Kasumi-1 (cell line): ENCODE measurements at regions not wholly inside any gene's neighbourhood (a gene's known extent, or its start where the extent isn't known, plus 50 kb on each side); places are given as distances from the start of the nearest gene placed in this dataset.
A peak's percentile ranks its signal among the peaks of the same experiment; 100 is the strongest.

Experiments
- DNase-seq, 2 experiments: peaks; one replicate each; lab custom pipeline; 2025; lab: John Stamatoyannopoulos, UW

DNA sequence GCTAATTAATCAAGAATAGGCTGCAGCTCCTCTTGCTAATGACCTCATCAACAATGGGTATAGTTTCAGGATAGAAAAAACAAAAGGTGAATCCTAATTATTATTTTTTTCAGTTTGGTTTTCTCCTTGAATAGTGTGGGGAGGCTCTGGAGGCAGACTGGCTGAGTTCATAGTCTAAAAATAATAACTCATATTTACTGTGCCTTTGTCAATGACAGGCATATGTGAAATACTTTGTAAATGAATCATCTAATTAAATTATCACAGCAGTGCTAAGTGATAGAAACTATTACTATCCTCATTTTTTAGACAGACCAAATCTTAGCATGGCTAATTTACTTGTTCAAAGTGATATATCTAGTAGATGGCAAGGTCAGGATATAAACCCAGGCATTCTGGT, 1261.0 kb upstream of the SLC10A2 start:
- no peak for DNase-seq

- no peak for DNase-seq
These were observed 1260.3 kb upstream of the SLC10A2 start for GRCh38 chr13:104326523-104326922.

DNA sequence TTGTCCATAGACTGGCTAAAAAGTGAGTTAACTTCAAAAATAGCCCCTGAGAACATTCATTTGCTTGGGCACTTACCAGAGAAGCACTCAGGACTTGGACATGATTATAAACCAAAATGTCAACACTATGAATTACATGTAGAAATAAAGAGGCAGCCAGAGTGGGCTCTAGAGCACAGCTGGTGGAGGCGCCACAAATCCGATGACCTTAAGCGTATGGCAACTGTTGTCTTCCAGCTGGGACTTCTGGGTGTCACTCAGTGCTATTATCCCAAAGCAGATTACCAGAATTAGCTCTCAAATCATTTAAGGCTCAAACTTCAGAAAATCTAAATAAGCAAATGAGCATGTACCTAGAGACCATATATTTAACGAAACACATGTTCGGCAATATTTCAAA, 1255.5 kb upstream of the SLC10A2 start:
- DNase-seq: no peak

- no peak for DNase-seq
These were observed 1254.2 kb upstream of the SLC10A2 start for GRCh38 chr13:104320446-104320845.

GRCh38 chr13:104318121-104318520, 1251.9 kb upstream of the SLC10A2 start:
- DNase-seq: peak; percentile 23 to 38

DNA sequence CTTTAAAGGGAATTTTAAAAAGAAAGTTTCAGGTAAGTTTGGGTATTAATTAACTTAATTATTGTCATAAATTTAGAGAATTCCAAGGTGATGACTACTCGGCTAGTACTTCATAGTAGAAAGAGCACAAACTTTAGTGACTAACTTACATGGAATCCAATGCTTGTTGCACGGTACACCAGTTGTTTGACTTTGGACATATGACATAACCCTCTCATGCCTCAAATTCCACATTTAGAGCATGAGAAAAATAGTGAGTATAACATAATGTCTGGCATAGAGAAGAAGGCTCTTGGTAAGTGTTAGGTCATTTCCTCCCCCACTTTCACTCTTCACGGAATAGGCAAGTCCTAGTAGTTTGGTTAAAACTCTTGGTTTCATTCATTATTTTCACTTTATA, 1249.4 kb upstream of the SLC10A2 start:
- no peak for DNase-seq

DNA sequence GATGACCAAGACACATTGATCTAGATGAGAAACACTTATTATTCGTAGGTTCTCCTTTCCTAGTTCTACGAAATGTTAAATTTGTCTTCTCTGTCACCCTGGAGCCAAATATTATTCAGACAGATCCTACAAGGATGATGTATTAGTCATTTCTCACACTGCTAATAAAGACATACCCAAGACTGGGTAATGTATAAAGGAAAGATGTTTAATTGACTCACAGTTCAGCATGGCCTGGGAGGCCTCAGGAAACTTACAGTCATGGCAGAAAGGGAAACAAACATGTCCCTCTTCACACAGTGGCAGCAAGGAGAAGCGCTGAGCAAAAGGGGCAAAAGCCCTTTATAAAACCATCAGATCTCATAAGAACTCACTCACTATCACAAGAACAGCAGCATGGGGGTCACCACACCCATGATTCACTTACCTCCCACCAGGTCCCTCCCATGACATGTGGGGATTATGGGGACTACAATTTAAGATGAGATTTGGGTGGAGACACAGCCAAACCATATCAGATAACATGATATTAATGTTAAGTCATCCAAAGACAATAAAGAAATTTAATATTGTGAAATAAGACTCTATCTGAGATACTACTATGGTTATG, 1248.8 kb upstream of the SLC10A2 start:
- DNase-seq: no peak

- no peak for DNase-seq
These were observed 1248.1 kb upstream of the SLC10A2 start for GRCh38 chr13:104314321-104314720.

- DNase-seq: no peak
These were observed 1244.6 kb upstream of the SLC10A2 start for GRCh38 chr13:104310861-104311260.

DNA sequence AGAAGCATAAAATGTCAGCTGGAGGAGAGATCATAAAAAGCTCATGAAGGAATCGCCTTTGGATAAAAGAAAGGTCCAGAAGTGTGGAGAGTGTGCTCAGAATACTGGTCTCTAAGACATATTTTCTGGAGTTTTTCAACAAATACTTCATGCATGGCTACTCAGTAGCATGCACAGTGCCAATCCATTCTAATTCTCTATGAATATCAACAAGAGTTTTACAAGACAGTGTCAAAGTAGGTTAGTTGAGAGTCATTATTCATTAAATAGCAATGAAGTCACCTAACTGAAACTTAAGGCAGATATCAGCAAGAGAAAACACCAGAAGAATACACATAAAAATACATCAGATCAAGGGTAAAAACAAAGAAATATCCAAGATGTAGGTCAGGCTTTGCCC, 1243.2 kb upstream of the SLC10A2 start:
- DNase-seq: no peak

DNA sequence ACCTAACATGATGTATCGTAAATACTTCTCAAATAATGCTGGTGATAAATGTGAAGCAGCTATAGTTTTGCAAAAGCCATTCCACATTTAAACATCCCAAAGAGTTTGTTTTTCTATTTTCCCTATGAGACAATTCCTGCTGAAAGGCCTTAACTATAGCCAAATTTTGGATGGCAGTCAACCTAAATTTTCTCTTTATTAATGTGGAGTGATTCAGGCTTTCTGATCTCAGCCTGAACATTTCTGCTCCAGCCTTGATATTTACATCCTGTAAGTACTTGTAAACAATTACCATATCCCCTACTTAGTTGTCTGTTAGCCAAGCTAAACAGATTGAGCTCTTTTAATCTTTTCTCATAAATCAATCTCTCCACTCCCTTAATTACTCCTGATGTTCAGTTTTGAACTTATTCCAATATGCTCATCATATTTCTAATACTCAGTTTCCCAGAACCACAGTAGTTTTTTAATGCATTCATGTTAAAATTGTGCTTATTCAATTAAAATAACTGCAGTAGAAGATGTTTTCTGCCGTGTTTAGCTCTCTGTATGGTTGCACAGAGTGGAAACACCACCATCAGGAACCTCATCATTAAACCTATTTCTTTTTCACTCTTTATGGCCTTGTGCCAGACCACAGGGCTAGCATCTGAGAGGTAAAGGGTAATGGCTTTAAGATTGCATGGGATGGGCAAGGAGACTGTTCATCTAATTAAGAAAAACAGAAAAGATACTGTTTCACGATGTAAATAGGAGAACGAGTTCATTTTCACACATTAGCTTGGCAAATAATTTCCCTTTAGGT, 1235.2 kb upstream of the SLC10A2 start:
- DNase-seq: no peak

DNA sequence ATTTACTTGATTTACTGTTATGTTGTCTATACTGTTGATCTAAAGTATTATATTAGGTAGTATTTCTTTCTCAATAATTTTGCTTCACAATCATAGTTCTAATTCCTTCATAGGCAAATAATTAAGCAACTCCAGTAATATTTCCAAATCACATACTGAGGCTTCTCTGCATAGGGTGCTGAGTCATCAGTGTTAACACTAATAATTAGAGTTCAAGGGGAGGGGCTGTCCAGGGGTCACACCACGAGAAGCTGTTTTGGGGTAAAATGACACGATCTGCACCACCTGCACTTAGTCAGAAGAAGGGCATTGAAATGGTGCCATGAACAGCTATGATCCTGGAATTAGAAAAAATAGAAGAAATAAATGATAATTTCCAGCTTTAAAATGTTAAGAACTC, 1230.9 kb upstream of the SLC10A2 start:
- no peak for DNase-seq

DNA sequence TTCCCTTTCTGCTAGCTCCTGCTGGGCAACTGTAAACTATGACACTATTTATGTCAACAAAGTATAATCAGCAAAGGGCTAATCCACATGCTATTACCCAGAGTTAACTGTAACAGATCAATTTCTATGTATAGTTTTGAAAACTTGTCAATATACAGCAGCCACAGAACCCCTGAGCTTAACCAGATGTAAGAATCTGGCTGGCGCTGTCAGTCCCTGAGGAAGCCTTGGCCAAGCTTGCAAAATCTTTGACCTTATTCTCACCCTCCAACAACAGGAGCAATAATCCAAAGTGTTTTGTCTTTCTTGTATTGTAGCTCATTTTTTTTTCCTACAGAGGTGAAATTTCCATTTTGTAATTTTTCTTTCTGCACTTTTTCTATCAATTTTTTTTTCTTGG, 1230.1 kb upstream of the SLC10A2 start:
- DNase-seq: no peak

DNA sequence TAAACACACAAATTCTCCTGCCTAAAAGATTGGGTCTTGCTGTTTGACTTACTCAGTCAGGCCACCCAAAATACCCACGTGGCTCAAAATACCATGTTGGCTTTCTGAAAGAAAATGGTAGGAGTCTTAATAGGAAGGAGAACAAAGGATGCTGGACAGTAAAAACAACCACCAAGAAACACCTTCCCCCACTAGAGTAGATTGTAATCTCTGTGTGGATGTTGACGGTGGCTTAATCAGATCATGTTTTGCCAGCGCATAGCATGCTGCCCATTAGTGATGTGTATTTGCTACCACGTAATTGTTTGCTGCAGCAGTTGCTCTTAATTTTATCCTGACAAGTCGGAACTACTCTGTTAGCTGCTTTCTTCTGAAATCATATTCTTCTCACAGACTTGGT, 1229.3 kb upstream of the SLC10A2 start:
- DNase-seq: no peak

GRCh38 chr13:104289400-104289799, 1223.2 kb upstream of the SLC10A2 start:
- no peak for DNase-seq

GRCh38 chr13:104288496-104288895, 1222.3 kb upstream of the SLC10A2 start:
- no peak for DNase-seq

GRCh38 chr13:104286566-104287290, 1220.5 kb upstream of the SLC10A2 start:
- no peak for DNase-seq

DNA sequence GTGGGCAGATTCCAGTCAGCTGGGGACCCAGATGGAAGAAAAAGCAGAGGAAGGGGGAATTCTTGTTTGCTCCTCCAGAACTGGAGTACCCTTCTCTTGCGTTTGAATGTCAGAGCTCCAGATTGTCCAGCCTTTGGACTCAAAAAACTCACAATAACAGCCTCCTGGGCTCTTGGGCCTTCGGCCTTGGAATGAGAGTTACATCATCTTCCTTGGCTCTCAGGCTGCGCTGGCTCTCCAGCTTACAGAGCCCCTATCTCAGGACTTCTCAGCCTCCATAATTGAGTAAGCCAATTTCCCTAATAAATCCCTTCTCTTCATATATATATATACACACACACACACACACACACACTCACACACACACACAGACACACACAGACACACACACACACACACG, 1215.7 kb upstream of the SLC10A2 start:
- DNase-seq: no peak

DNA sequence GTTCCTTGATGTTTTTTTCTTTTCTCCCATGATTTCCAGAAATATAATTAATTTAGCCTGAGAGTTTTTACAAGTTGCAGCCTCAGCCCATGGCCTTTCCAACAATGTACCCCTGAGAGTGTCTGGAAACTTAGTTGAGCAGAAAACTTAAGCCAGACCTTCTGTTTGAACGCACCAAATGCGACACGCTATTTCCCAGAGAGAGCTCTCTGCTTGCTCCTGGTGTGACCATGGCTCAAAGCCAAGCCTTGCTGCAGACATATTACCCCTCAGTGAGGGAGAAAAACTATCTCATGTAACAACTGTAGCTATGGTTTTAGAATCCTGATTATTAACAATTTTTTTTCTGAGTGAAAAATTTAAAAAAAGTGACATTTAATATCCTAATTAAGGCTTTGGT, 1204.5 kb upstream of the SLC10A2 start:
- DNase-seq: no peak

GRCh38 chr13:104267206-104267811, 1201.1 kb upstream of the SLC10A2 start:
- DNase-seq: no peak

- no peak for DNase-seq
These were observed 1190.5 kb upstream of the SLC10A2 start for GRCh38 chr13:104256701-104257100.

- no peak for DNase-seq
These were observed 1187.0 kb upstream of the SLC10A2 start for GRCh38 chr13:104253063-104253680.
